ENCODE measurements at regions not wholly inside any gene's neighbourhood (a gene's known extent, or its start where the extent isn't known, plus 50 kb on each side); places are given as distances from the start of the nearest gene placed in this dataset.

GRCh38 chr2:125272651-125273050 lies 1247.6 kb downstream of the CNTNAP5 start:
- Histone ChIP-seq H3K4me3 (ENCODE audit: insufficient read depth, low read depth, low read length) (no peak overlapping the region), H2BK20ac (ENCODE audit: low read depth, low read length) (no peak overlapping the region), H2AK9ac (replicated peaks; ENCODE audit: low read depth, low read length, poor library complexity) (no peak overlapping the region), H2AFZ (replicated peaks; ENCODE audit: low read length, poor library complexity) (no peak overlapping the region), H3K4ac (ENCODE audit: low read depth, low read length) (no peak overlapping the region), H2BK120ac (ENCODE audit: low read depth, low read length) (no peak overlapping the region), H3K9me3 (ENCODE audit: control insufficient read depth, insufficient read depth, low read length) (peaks cover 4% of the 10 kb centered on the region; the same call in 1 of the 2 replicates), H3K36me3 (ENCODE audit: control insufficient read depth, insufficient read depth, low read length) (no peaks in the 10 kb centered on the region), H4K20me1 (ENCODE audit: insufficient read depth, low read length) (no peaks in the 10 kb centered on the region), H4K8ac (ENCODE audit: low read depth in 2 of 2, low read length in 2 of 2) (no peak overlapping the region), H3K4me1 (ENCODE audit: control insufficient read depth, insufficient read depth, low read length) (no peaks in the 10 kb centered on the region), H3K27ac (ENCODE audit: insufficient read depth, low read length) (no peak overlapping the region), H3K14ac (replicated peaks; ENCODE audit: low read depth, low read length) (no peak overlapping the region), H3K56ac (ENCODE audit: extremely low read depth, insufficient read depth, low read length) (no peak overlapping the region), H4K91ac (ENCODE audit: insufficient read depth, low read depth, low read length) (no peak overlapping the region), H3K27me3 (ENCODE audit: control insufficient read depth, insufficient read depth, low read length) (no peaks in the 10 kb centered on the region), H3K9me1 (ENCODE audit: insufficient read depth, low read length) (no peaks in the 10 kb centered on the region), H2BK5ac (ENCODE audit: low read depth, low read length, poor library complexity, severe bottlenecking) (no peak overlapping the region), H3K79me1 (ENCODE audit: low read depth in 1 of 2, low read length in 2 of 2) (no peaks in the 10 kb centered on the region), H3K23ac (ENCODE audit: low read depth, low read length) (no peak overlapping the region), H3K4me2 (ENCODE audit: low read depth, low read length) (no peak overlapping the region), H4K5ac (ENCODE audit: low read depth, low read length) (no peak overlapping the region), H3K9ac (ENCODE audit: low read depth, low read length) (no peak overlapping the region), H2BK15ac (ENCODE audit: low read depth, low read length) (no peak overlapping the region), H3K18ac (ENCODE audit: low read depth, low read length) (no peak overlapping the region), H2AK5ac (ENCODE audit: low read depth, low read length) (no peak overlapping the region)
- BruUV-seq (replicated peaks) = no TSS peak
- POLR2A ChIA-PET (ENCODE audit: unreplicated experiment) = no interaction called here
- in situ Hi-C loops (cut with MboI; ENCODE audit: low sequenced_read_pairs) = no loop called here
- dilution Hi-C loops (cut with HindIII; ENCODE audit: low sequenced_read_pairs, unreplicated experiment) = no loop called here
- DNase-seq (no peak), ATAC-seq (ENCODE audit: low read depth) (no peak)
- intact Hi-C loops (cut with micrococcal nuclease) = no loop called here
- WGBS, 2 experiments (ENCODE audit: extremely low coverage in 2 of 2, insufficient read length in 1 of 2) = no CpG with 5 or more reads among the region's 1 CpG
- TF ChIP-seq FOS (IDR thresholded peaks at IDR 0.05; ENCODE audit: low read depth, low read length) (no peak), ELK1 (IDR thresholded peaks at IDR 0.05; ENCODE audit: borderline replicate concordance, low read depth, low read length) (no peak), RAD21 (IDR thresholded peaks at IDR 0.05; ENCODE audit: low read length) (no peak), CEBPB (IDR thresholded peaks at IDR 0.05; ENCODE audit: low read depth, low read length) (no peak), SMC3 (IDR thresholded peaks at IDR 0.05; ENCODE audit: low read depth, low read length) (no peak), MAZ (IDR thresholded peaks at IDR 0.05; ENCODE audit: borderline replicate concordance, low read depth, low read length) (no peak), POLR2A (IDR thresholded peaks at IDR 0.05; ENCODE audit: low read depth, low read length) (no peak), MXI1 (IDR thresholded peaks at IDR 0.05; ENCODE audit: borderline replicate concordance, low read depth, low read length) (no peak), RFX5 (IDR thresholded peaks at IDR 0.05; ENCODE audit: low read depth, low read length) (no peak), USF2 (IDR thresholded peaks at IDR 0.05; ENCODE audit: low read depth, low read length) (no peak), BHLHE40 (IDR thresholded peaks at IDR 0.05; ENCODE audit: low read depth, low read length) (no peak), MAFK (IDR thresholded peaks at IDR 0.05; ENCODE audit: low read depth, low read length) (no peak), CHD1 (IDR thresholded peaks at IDR 0.05; ENCODE audit: low read depth, low read length) (no peak)
- CTCF ChIA-PET = no interaction called here

All from IMR-90 (cell line).